Fibroblast of the aortic adventitia (primary cell): ENCODE measurements at regions not wholly inside any gene's neighbourhood (a gene's known extent, or its start where the extent isn't known, plus 50 kb on each side); places are given as distances from the start of the nearest gene placed in this dataset.

Source experiments
- DNase-seq: peaks from one replicate; pipeline ENCODE4 v3.0.0-alpha.2; 2010; ENCODE audit warnings: low read depth
- H3K4me3 ChIP-seq: 2 replicates; pipeline ENCODE4 v1.5.1; 2011; ENCODE audit warnings: low read depth, mild to moderate bottlenecking, control low read depth, low read length, moderate library complexity
- CTCF ChIP-seq: IDR thresholded peaks from 2 replicates; pipeline ENCODE4 v1.5.1; 2011; ENCODE audit warnings: mild to moderate bottlenecking, low read length, control low read depth, inconsistent platforms; ENCODE audit not compliant: insufficient read depth

- H3K4me3 ChIP-seq: no peak overlapping the region
- TF ChIP-seq CTCF: no peak
- no peak for DNase-seq
Observed at GRCh38 chr10:131406676-131407392, 95.3 kb upstream of the TCERG1L start.

GRCh38 chr10:131418681-131419080, 107.2 kb upstream of the TCERG1L start:
- TF ChIP-seq CTCF: no peak
- no peak for DNase-seq
- H3K4me3 ChIP-seq: no peak overlapping the region

- H3K4me3 ChIP-seq: no peak overlapping the region
- no peak for DNase-seq
- no peak for TF ChIP-seq CTCF
Observed at GRCh38 chr10:131419797-131420196, 108.3 kb upstream of the TCERG1L start.

- no peak for DNase-seq
- TF ChIP-seq CTCF: no peak
- no peak overlapping the region for H3K4me3 ChIP-seq
Observed at GRCh38 chr10:131420867-131421266, 109.3 kb upstream of the TCERG1L start.

- no peak overlapping the region for H3K4me3 ChIP-seq
- no peak for DNase-seq
- TF ChIP-seq CTCF: no peak
Observed at GRCh38 chr10:131421381-131421780, 109.9 kb upstream of the TCERG1L start.

- no peak overlapping the region for H3K4me3 ChIP-seq
- no peak for DNase-seq
- TF ChIP-seq CTCF: no peak
Observed at GRCh38 chr10:131422731-131423130, 111.2 kb upstream of the TCERG1L start.

GRCh38 chr10:131424053-131424452, 112.5 kb upstream of the TCERG1L start:
- DNase-seq: no peak
- TF ChIP-seq CTCF: no peak
- H3K4me3 ChIP-seq: no peak overlapping the region
